Neural cell (in vitro differentiated cells): ENCODE measurements at regions not wholly inside any gene's neighbourhood (a gene's known extent, or its start where the extent isn't known, plus 50 kb on each side); places are given as distances from the start of the nearest gene placed in this dataset.

Experiments
- H2AFZ ChIP-seq: fragments of 200-600, 300-800 bp; sonication (generic), shearing (Covaris generic); 2 replicates; pipeline ENCODE4 v1.6.0; 2014; ENCODE audit warnings: low read depth, mild to moderate bottlenecking, antibody characterized with exemption, low read length, moderate library complexity
- H3F3A ChIP-seq: fragments of 200-600 bp; shearing (Covaris generic); 2 replicates; pipeline ENCODE4 v1.6.1; 2016; ENCODE audit warnings: mild to moderate bottlenecking, moderate library complexity, mixed read lengths, antibody characterized with exemption, low read length; ENCODE audit not compliant: insufficient read depth, poor library complexity, severe bottlenecking
- H3K27ac ChIP-seq: fragments of 200-600, 300-800 bp; sonication (generic), shearing (Covaris generic); 2 replicates; pipeline ENCODE4 v1.5.1; 2014; ENCODE audit warnings: mild to moderate bottlenecking, low read length, moderate library complexity
- H3K27me3 ChIP-seq: fragments of 300-800, 200-600 bp; sonication (generic), shearing (Covaris generic); 2 replicates; pipeline ENCODE4 v1.6.0; 2014; ENCODE audit warnings: mild to moderate bottlenecking, low read depth, low read length, moderate library complexity; ENCODE audit not compliant: insufficient read depth
- H3K36me3 ChIP-seq: fragments of 300-800, 200-600 bp; sonication (generic), shearing (Covaris generic); 2 replicates; pipeline ENCODE4 v1.5.1; 2014; ENCODE audit warnings: mild to moderate bottlenecking, antibody characterized with exemption, low read length, moderate library complexity; ENCODE audit not compliant: insufficient read depth
- H3K4me2 ChIP-seq: fragments of 300-800, 200-600 bp; sonication (generic), shearing (Covaris generic); 2 replicates; pipeline ENCODE4 v1.6.0; 2014; ENCODE audit warnings: mild to moderate bottlenecking, low read length
- H3K4me3 ChIP-seq: fragments of 300-800, 200-600 bp; sonication (generic), shearing (Covaris generic); 2 replicates; pipeline ENCODE4 v1.5.1; 2014; ENCODE audit warnings: mild to moderate bottlenecking, low read length, moderate library complexity
- H3K79me2 ChIP-seq: fragments of 200-600 bp; shearing (Covaris generic); replicated peaks from 2 replicates; pipeline ENCODE4 v1.6.0; 2014; ENCODE audit warnings: mild to moderate bottlenecking, low read length, moderate library complexity; ENCODE audit not compliant: insufficient read depth
- H3K9ac ChIP-seq: fragments of 300-800, 200-600 bp; sonication (generic), shearing (Covaris generic); 2 replicates; pipeline ENCODE4 v1.6.1; 2016; ENCODE audit warnings: mild to moderate bottlenecking, low read length, mixed read lengths
- H3K9me2 ChIP-seq: fragments of 200-600 bp; shearing (Covaris generic); 2 replicates; pipeline ENCODE4 v1.6.1; 2016; ENCODE audit warnings: mild to moderate bottlenecking, low read length, mixed read lengths; ENCODE audit not compliant: insufficient read depth
- H3K9me3 ChIP-seq: fragments of 200-600, 300-800 bp; sonication (generic), shearing (Covaris generic); 2 replicates; pipeline ENCODE4 v1.6.1; 2016; ENCODE audit warnings: mild to moderate bottlenecking, mixed run types, low read length, moderate library complexity, mixed read lengths
- H4K20me1 ChIP-seq: fragments of 200-600 bp; shearing (Covaris generic); 2 replicates; pipeline ENCODE4 v1.6.1; 2016; ENCODE audit warnings: mild to moderate bottlenecking, mixed run types; ENCODE audit not compliant: insufficient read depth
- EP300 ChIP-seq: fragments of 450-650 bp; conservative IDR thresholded peaks from 2 replicates; pipeline ENCODE4 v1.6.1; 2014; ENCODE audit warnings: antibody characterized with exemption, mild to moderate bottlenecking, moderate library complexity; ENCODE audit not compliant: poor library complexity, severe bottlenecking
- EZH2 ChIP-seq: fragments of 200-600, 300-800 bp; shearing (Covaris generic), sonication (generic); IDR thresholded peaks from 2 replicates; pipeline ENCODE4 v1.6.1; 2014; ENCODE audit warnings: antibody characterized with exemption, low read length, borderline replicate concordance, mild to moderate bottlenecking; ENCODE audit not compliant: insufficient read depth, poor library complexity, severe bottlenecking
- MXI1 ChIP-seq: fragments of 450-650 bp; conservative IDR thresholded peaks from 2 replicates; pipeline ENCODE4 v1.6.1; 2014; ENCODE audit warnings: antibody characterized with exemption, mild to moderate bottlenecking; ENCODE audit not compliant: poor library complexity, severe bottlenecking
- POLR2AphosphoS5 ChIP-seq: IDR thresholded peaks from 2 replicates; pipeline ENCODE4 v1.6.1; 2012
- RAD21 ChIP-seq: fragments of 450-650 bp; conservative IDR thresholded peaks from 2 replicates; pipeline ENCODE4 v1.6.1; 2014; ENCODE audit warnings: antibody characterized with exemption, mild to moderate bottlenecking, moderate library complexity
- SMC3 ChIP-seq: fragments of 450-650 bp; conservative IDR thresholded peaks from 2 replicates; pipeline ENCODE4 v1.6.1; 2014; ENCODE audit warnings: antibody characterized with exemption, mild to moderate bottlenecking, moderate library complexity; ENCODE audit not compliant: poor library complexity
- TAF1 ChIP-seq: IDR thresholded peaks from 2 replicates; pipeline ENCODE4 v1.6.1; 2012; ENCODE audit warnings: low read depth
- TF ChIP-seq, protein P1 (sequence below): IDR thresholded peaks from 2 replicates; pipeline ENCODE4 v1.6.1; 2012; ENCODE audit warnings: borderline replicate concordance
- TF ChIP-seq, protein P2 (sequence below): fragments of 450-650 bp; IDR thresholded peaks from 2 replicates; pipeline ENCODE4 v1.5.1; 2014; ENCODE audit warnings: antibody characterized with exemption, mild to moderate bottlenecking, moderate library complexity; ENCODE audit not compliant: poor library complexity, severe bottlenecking

DNA sequence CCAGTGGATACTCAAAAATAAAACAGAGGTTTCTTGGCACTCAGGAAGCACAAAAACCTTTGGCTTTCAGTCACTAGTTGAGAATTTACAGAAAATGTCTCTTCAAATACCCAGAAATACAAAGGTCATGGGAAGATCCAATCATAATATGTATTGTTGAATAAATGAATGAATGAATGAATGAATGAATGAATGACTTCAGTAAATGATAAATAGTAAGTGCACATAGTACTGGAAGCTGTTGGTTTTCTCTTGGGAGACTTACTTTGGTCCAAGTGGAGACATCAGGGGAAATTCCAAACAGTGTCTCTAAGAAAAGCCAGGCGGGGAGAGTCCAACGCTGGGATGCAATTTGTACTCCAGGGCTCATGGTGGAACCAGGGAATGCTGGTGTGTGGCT, 261.3 kb upstream of the KLHL29 start:
- TF ChIP-seq, protein P1, sequence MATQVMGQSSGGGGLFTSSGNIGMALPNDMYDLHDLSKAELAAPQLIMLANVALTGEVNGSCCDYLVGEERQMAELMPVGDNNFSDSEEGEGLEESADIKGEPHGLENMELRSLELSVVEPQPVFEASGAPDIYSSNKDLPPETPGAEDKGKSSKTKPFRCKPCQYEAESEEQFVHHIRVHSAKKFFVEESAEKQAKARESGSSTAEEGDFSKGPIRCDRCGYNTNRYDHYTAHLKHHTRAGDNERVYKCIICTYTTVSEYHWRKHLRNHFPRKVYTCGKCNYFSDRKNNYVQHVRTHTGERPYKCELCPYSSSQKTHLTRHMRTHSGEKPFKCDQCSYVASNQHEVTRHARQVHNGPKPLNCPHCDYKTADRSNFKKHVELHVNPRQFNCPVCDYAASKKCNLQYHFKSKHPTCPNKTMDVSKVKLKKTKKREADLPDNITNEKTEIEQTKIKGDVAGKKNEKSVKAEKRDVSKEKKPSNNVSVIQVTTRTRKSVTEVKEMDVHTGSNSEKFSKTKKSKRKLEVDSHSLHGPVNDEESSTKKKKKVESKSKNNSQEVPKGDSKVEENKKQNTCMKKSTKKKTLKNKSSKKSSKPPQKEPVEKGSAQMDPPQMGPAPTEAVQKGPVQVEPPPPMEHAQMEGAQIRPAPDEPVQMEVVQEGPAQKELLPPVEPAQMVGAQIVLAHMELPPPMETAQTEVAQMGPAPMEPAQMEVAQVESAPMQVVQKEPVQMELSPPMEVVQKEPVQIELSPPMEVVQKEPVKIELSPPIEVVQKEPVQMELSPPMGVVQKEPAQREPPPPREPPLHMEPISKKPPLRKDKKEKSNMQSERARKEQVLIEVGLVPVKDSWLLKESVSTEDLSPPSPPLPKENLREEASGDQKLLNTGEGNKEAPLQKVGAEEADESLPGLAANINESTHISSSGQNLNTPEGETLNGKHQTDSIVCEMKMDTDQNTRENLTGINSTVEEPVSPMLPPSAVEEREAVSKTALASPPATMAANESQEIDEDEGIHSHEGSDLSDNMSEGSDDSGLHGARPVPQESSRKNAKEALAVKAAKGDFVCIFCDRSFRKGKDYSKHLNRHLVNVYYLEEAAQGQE = no peak
- TF ChIP-seq RAD21 (no peak), POLR2AphosphoS5 (no peak), SMC3 (no peak), EP300 (no peak)
- H3K9ac ChIP-seq = no peak overlapping the region

DNA sequence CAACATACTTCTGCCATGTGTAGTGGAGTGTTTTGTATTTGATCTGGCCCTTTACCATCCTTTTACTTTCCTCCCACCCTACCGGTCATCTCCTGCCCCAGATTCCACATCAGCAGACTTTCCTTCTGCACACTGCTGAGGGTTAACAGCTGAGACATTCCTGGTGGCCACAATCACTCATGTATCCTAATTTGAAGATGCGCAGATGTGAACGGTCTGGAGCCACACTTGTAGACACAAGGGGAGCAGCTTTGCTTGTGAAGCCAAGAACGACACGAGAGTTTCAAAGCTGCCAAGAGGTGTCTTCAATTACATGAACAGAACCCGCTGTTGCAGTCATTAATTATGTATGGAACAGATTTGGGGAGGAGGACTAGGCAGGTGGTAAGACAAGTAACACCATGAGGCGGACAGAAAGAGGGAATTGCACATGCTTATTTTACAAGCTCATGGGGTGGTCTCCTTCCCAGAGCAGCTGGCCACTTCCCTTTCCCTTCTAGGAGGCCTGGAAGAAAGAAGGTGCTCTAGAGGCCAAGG, 260.7 kb upstream of the KLHL29 start:
- H3K27me3 ChIP-seq = no peaks in the 10 kb centered on the region
- H3K4me3 ChIP-seq = no peak overlapping the region

More for the DNA sequence above, 261.3 kb upstream of the KLHL29 start:
- H3K27ac ChIP-seq = no peak overlapping the region
- H3K4me3 ChIP-seq = no peak overlapping the region
- no peaks in the 10 kb centered on the region for H3K79me2 ChIP-seq
- no peaks in the 10 kb centered on the region for H3K9me3 ChIP-seq
- no peaks in the 10 kb centered on the region for H3K9me2 ChIP-seq
- no peak overlapping the region for H2AFZ ChIP-seq
- no peak overlapping the region for H3K4me2 ChIP-seq
- no peaks in the 10 kb centered on the region for H3F3A ChIP-seq
- no peaks in the 10 kb centered on the region for H3K36me3 ChIP-seq
- no peaks in the 10 kb centered on the region for H4K20me1 ChIP-seq
- no peaks in the 10 kb centered on the region for H3K27me3 ChIP-seq

More for the DNA sequence above, 260.7 kb upstream of the KLHL29 start:
- no peaks in the 10 kb centered on the region for H3F3A ChIP-seq
- H3K4me2 ChIP-seq = no peak overlapping the region
- H3K9me2 ChIP-seq = no peaks in the 10 kb centered on the region
- no peak for TF ChIP-seq TAF1
- TF ChIP-seq EP300 = no peak
- no peak for TF ChIP-seq SMC3
- no peak for TF ChIP-seq RAD21
- TF ChIP-seq EZH2 = no peak
- TF ChIP-seq, protein P1 = no peak
- TF ChIP-seq MXI1 = no peak
- TF ChIP-seq, protein P2, sequence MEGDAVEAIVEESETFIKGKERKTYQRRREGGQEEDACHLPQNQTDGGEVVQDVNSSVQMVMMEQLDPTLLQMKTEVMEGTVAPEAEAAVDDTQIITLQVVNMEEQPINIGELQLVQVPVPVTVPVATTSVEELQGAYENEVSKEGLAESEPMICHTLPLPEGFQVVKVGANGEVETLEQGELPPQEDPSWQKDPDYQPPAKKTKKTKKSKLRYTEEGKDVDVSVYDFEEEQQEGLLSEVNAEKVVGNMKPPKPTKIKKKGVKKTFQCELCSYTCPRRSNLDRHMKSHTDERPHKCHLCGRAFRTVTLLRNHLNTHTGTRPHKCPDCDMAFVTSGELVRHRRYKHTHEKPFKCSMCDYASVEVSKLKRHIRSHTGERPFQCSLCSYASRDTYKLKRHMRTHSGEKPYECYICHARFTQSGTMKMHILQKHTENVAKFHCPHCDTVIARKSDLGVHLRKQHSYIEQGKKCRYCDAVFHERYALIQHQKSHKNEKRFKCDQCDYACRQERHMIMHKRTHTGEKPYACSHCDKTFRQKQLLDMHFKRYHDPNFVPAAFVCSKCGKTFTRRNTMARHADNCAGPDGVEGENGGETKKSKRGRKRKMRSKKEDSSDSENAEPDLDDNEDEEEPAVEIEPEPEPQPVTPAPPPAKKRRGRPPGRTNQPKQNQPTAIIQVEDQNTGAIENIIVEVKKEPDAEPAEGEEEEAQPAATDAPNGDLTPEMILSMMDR = no peak
- TF ChIP-seq POLR2AphosphoS5 = no peak
- H3K9me3 ChIP-seq = no peaks in the 10 kb centered on the region
- no peak overlapping the region for H3K27ac ChIP-seq
- H4K20me1 ChIP-seq = no peaks in the 10 kb centered on the region
- no peaks in the 10 kb centered on the region for H3K79me2 ChIP-seq
- no peaks in the 10 kb centered on the region for H3K36me3 ChIP-seq
- no peak overlapping the region for H3K9ac ChIP-seq
- no peak overlapping the region for H2AFZ ChIP-seq
